ENCODE measurements at regions not wholly inside any gene's neighbourhood (a gene's known extent, or its start where the extent isn't known, plus 50 kb on each side); places are given as distances from the start of the nearest gene placed in this dataset.
"Not testable (repeated sequence)": the region's sequence is repeated elsewhere in the genome, so short reads cannot be mapped to it uniquely, and the experiment has no call there.

- DNase-seq = no peak
Measured at GRCh38 chr2:65626831-65627230, 194.4 kb upstream of the SPRED2 start.

- DNase-seq = no peak
Measured at GRCh38 chr2:65625982-65626381, 193.6 kb upstream of the SPRED2 start.

GRCh38 chr2:65622951-65623535, 190.6 kb upstream of the SPRED2 start:
- DNase-seq = no peak

GRCh38 chr2:65622499-65622898, 190.1 kb upstream of the SPRED2 start:
- DNase-seq = no peak

- no peak for DNase-seq
Measured at GRCh38 chr2:65620524-65620923, 188.1 kb upstream of the SPRED2 start.

- DNase-seq = no peak
Measured at GRCh38 chr2:65620026-65620425, 187.6 kb upstream of the SPRED2 start.

GRCh38 chr2:65615602-65616001, 183.2 kb upstream of the SPRED2 start:
- DNase-seq = no peak

- DNase-seq = no peak
Measured at GRCh38 chr2:65613968-65614555, 181.7 kb upstream of the SPRED2 start.

GRCh38 chr2:65611488-65611887, 179.1 kb upstream of the SPRED2 start:
- DNase-seq = no peak

GRCh38 chr2:65608916-65609315, 176.5 kb upstream of the SPRED2 start:
- no peak for DNase-seq

- no peak for DNase-seq
Measured at GRCh38 chr2:65608466-65608865, 176.1 kb upstream of the SPRED2 start.

GRCh38 chr2:65607662-65608305, 175.4 kb upstream of the SPRED2 start:
- no peak for DNase-seq

- no peak for DNase-seq
Measured at GRCh38 chr2:65605743-65606058, 173.3 kb upstream of the SPRED2 start.

GRCh38 chr2:65605058-65605742, 172.8 kb upstream of the SPRED2 start:
- no peak for DNase-seq

- peak; percentile 3 for DNase-seq
Measured at GRCh38 chr2:65604246-65604645, 171.8 kb upstream of the SPRED2 start.

GRCh38 chr2:65602603-65603235, 170.3 kb upstream of the SPRED2 start:
- DNase-seq = no peak

- DNase-seq = not testable (repeated sequence)
Measured at GRCh38 chr2:65600871-65601270, 168.5 kb upstream of the SPRED2 start.

- not testable (repeated sequence) for DNase-seq
Measured at GRCh38 chr2:65600351-65600750, 168.0 kb upstream of the SPRED2 start.

- no peak for DNase-seq
Measured at GRCh38 chr2:65599693-65600092, 167.3 kb upstream of the SPRED2 start.

- DNase-seq = no peak
Measured at GRCh38 chr2:65598996-65599395, 166.6 kb upstream of the SPRED2 start.

- DNase-seq = no peak
Measured at GRCh38 chr2:65598264-65598663, 165.9 kb upstream of the SPRED2 start.

- no peak for DNase-seq
Measured at GRCh38 chr2:65595630-65596029, 163.2 kb upstream of the SPRED2 start.

GRCh38 chr2:65594150-65594549, 161.8 kb upstream of the SPRED2 start:
- no peak for DNase-seq

- no peak for DNase-seq
Measured at GRCh38 chr2:65589667-65590066, 157.3 kb upstream of the SPRED2 start.
